CD4-positive, alpha-beta T cell (primary cell): ENCODE measurements at regions not wholly inside any gene's neighbourhood (a gene's known extent, or its start where the extent isn't known, plus 50 kb on each side); places are given as distances from the start of the nearest gene placed in this dataset.

Experiments used
- ATAC-seq: fragments of 200-7000 bp; cut with Tn5 transposase; one replicate; pipeline ENCODE4 v1.10.0; 2022; ENCODE audit warnings: mild to moderate bottlenecking; ENCODE audit not compliant: poor library complexity
- CTCF ChIA-PET: fragments of 350-600 bp; sonication (Branson Sonifier 250); formaldehyde crosslinking; loops from one replicate; lab custom pipeline; 2021; ENCODE audit warnings: antibody characterized with exemption, inconsistent platforms; lab: Charles Lee
- POLR2A ChIA-PET: fragments of 350-600 bp; sonication (Branson Sonifier 250); formaldehyde crosslinking; loops from one replicate; lab custom pipeline; 2021; ENCODE audit warnings: antibody characterized with exemption, inconsistent platforms; lab: Charles Lee
- DNase-seq, 14 experiments: peaks; one replicate each; pipeline ENCODE4 v3.0.0-alpha.2; 2013 to 2020; ENCODE audit warnings: mixed read lengths in 2 of 14
- H3K27ac ChIP-seq, 2 donors: one replicate each; pipeline versions ENCODE4 v1.5.1 to v1.7.0; 2013; ENCODE audit warnings: low read length in 2 of 2, low read depth in 1 of 2, mild to moderate bottlenecking in 1 of 2
- H3K27me3 ChIP-seq, 2 experiments: 1 replicate in 1 of 2; 2 replicates in 1 of 2; pipeline versions ENCODE4 v1.6.1 to v1.7.0; 2013; ENCODE audit warnings: low read length in 2 of 2, control low read depth in 1 of 2, mild to moderate bottlenecking in 1 of 2, moderate library complexity in 1 of 2; ENCODE audit not compliant: insufficient read depth in 2 of 2, control insufficient read depth in 1 of 2
- H3K36me3 ChIP-seq: one replicate; pipeline ENCODE4 v1.6.1; 2013; ENCODE audit warnings: low read length, control low read depth; ENCODE audit not compliant: insufficient read depth
- H3K4me1 ChIP-seq: one replicate; pipeline ENCODE4 v1.6.1; 2013; ENCODE audit warnings: low read length, control low read depth; ENCODE audit not compliant: insufficient read depth
- H3K4me3 ChIP-seq: one replicate; pipeline ENCODE4 v1.5.1; 2013; ENCODE audit warnings: mild to moderate bottlenecking, low read length, moderate library complexity
- H3K9me3 ChIP-seq, 2 experiments: 1 replicate in 1 of 2; 2 replicates in 1 of 2; pipeline versions ENCODE4 v1.6.1 to v1.7.0; 2013; ENCODE audit warnings: low read length in 2 of 2, mild to moderate bottlenecking in 2 of 2, control low read depth in 1 of 2, moderate library complexity in 1 of 2; ENCODE audit not compliant: control insufficient read depth in 1 of 2, insufficient read depth in 1 of 2
- H3K27ac Mint-ChIP-seq: one replicate; pipeline ENCODE4 v1.8.0; 2020; ENCODE audit warnings: mixed read lengths
- H3K27me3 Mint-ChIP-seq: one replicate; pipeline ENCODE4 v1.8.0; 2021; ENCODE audit warnings: mixed read lengths
- H3K36me3 Mint-ChIP-seq: one replicate; pipeline ENCODE4 v1.8.0; 2021; ENCODE audit warnings: low read depth, mixed read lengths
- H3K4me1 Mint-ChIP-seq: one replicate; pipeline ENCODE4 v1.8.0; 2021; ENCODE audit warnings: low read depth, mixed read lengths
- H3K4me3 Mint-ChIP-seq: one replicate; pipeline ENCODE4 v1.8.0; 2020; ENCODE audit warnings: mild to moderate bottlenecking, mixed read lengths
- H3K9me3 Mint-ChIP-seq: one replicate; pipeline ENCODE4 v1.8.0; 2020; ENCODE audit warnings: mixed read lengths
- intact Hi-C, 2 experiments: fragments of 100-400 bp; cut with DNase I in 1 of 2; cut with micrococcal nuclease in 1 of 2; formaldehyde crosslinking; loops; one replicate each; pipeline versions ENCODE4 v1.15.1 to v1.9.0; 2023 to 2025; cut with DNase I, micrococcal nuclease
- TF ChIP-seq, protein P1 (sequence below): fragments of 200-600 bp; IDR thresholded peaks from one replicate; pipeline ENCODE4 v1.8.0; 2022; ENCODE audit warnings: antibody characterized with exemption, mild to moderate bottlenecking

DNA sequence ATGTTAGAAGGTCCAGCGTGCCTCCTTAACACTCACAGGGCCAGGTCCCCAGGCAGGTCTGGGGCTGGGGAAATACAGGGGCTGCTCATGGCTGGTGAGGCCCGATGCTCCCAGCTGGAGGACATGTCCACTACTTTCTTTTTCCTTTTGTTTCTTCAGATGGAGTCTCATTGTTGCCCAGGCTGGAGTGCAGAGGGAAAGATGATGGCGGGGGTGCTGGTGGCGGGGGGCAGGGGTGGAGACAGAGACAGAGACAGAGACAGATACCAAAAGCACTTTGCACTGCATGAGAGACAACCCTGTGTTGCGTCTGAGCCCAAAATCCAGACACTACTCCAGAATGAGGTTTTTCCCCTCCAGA is 211.0 kb downstream of the SH3BP4 start:
- H3K4me3 ChIP-seq: no peak overlapping the region
- Mint-ChIP-seq H3K4me3 (no peak overlapping the region), H3K36me3 (no peaks in the 10 kb centered on the region), H3K4me1 (no peaks in the 10 kb centered on the region), H3K27me3 (peaks cover 30% of the 10 kb centered on the region), H3K9me3 (no peaks in the 10 kb centered on the region), H3K27ac (no peak overlapping the region)
- ATAC-seq (no peak), DNase-seq (no peak)
- peaks cover 0 to 5% of the 10 kb centered on the region in 2 experiments for H3K9me3 ChIP-seq
- TF ChIP-seq, protein P1, sequence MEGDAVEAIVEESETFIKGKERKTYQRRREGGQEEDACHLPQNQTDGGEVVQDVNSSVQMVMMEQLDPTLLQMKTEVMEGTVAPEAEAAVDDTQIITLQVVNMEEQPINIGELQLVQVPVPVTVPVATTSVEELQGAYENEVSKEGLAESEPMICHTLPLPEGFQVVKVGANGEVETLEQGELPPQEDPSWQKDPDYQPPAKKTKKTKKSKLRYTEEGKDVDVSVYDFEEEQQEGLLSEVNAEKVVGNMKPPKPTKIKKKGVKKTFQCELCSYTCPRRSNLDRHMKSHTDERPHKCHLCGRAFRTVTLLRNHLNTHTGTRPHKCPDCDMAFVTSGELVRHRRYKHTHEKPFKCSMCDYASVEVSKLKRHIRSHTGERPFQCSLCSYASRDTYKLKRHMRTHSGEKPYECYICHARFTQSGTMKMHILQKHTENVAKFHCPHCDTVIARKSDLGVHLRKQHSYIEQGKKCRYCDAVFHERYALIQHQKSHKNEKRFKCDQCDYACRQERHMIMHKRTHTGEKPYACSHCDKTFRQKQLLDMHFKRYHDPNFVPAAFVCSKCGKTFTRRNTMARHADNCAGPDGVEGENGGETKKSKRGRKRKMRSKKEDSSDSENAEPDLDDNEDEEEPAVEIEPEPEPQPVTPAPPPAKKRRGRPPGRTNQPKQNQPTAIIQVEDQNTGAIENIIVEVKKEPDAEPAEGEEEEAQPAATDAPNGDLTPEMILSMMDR: no peak
- H3K4me1 ChIP-seq: no peaks in the 10 kb centered on the region
- H3K27me3 ChIP-seq: peaks cover 0 to 5% of the 10 kb centered on the region in 2 experiments
- CTCF ChIA-PET: no interaction called here
- POLR2A ChIA-PET: no interaction called here
- H3K36me3 ChIP-seq: no peaks in the 10 kb centered on the region
- intact Hi-C loops: no loop called here
- H3K27ac ChIP-seq: no peak overlapping the region

- Mint-ChIP-seq H3K36me3 (no peaks in the 10 kb centered on the region), H3K9me3 (peaks cover 3% of the 10 kb centered on the region), H3K27me3 (peaks cover 29% of the 10 kb centered on the region), H3K4me1 (no peaks in the 10 kb centered on the region), H3K27ac (no peak overlapping the region), H3K4me3 (no peak overlapping the region)
- peaks cover 0 to 10% of the 10 kb centered on the region in 2 experiments for H3K9me3 ChIP-seq
- H3K4me1 ChIP-seq: no peaks in the 10 kb centered on the region
- H3K4me3 ChIP-seq: no peak overlapping the region
- intact Hi-C loops: no loop called here
- POLR2A ChIA-PET: no interaction called here
- ATAC-seq (no peak), DNase-seq (no peak)
- H3K36me3 ChIP-seq: no peaks in the 10 kb centered on the region
- peaks cover 0 to 4% of the 10 kb centered on the region in 2 experiments for H3K27me3 ChIP-seq
- CTCF ChIA-PET: no interaction called here
- H3K27ac ChIP-seq: no peak overlapping the region
- TF ChIP-seq, protein P1: no peak
These were observed 213.3 kb downstream of the SH3BP4 start for GRCh38 chr2:235165136-235165535.

- CTCF ChIA-PET: no interaction called here
- ATAC-seq: no peak
- no peaks in the 10 kb centered on the region for H3K4me1 ChIP-seq
- Mint-ChIP-seq H3K36me3 (no peaks in the 10 kb centered on the region), H3K27me3 (peaks cover 24% of the 10 kb centered on the region), H3K4me3 (no peak overlapping the region), H3K9me3 (peaks cover 3% of the 10 kb centered on the region), H3K4me1 (no peaks in the 10 kb centered on the region), H3K27ac (no peak overlapping the region)
- no peak overlapping the region for H3K4me3 ChIP-seq
- peaks cover 0 to 4% of the 10 kb centered on the region in 2 experiments for H3K27me3 ChIP-seq
- peaks cover 0 to 10% of the 10 kb centered on the region in 2 experiments for H3K9me3 ChIP-seq
- H3K27ac ChIP-seq: no peak overlapping the region
- intact Hi-C loops: no loop called here
- POLR2A ChIA-PET: no interaction called here
- no peaks in the 10 kb centered on the region for H3K36me3 ChIP-seq
- no peak for DNase-seq
- TF ChIP-seq, protein P1: no peak
These were observed 213.8 kb downstream of the SH3BP4 start for GRCh38 chr2:235165631-235166030.
